ENCODE measurements at regions not wholly inside any gene's neighbourhood (a gene's known extent, or its start where the extent isn't known, plus 50 kb on each side); places are given as distances from the start of the nearest gene placed in this dataset.

GRCh38 chr12:47573146-47573659 is 132.6 kb downstream of the RPAP3 start:
- no peak for ATAC-seq
- Histone ChIP-seq H3K4me1 (no peaks in the 10 kb centered on the region), H3K4me3 (no peak overlapping the region)

GRCh38 chr12:47570151-47570550 is 135.7 kb downstream of the RPAP3 start:
- intact Hi-C loops (cut with DNase I): no loop called here
- DNase-seq (no peak), ATAC-seq (no peak)
- Histone ChIP-seq H3K27ac (no peak overlapping the region), H3K4me1 (no peaks in the 10 kb centered on the region), H3K4me3 (no peak overlapping the region), H3K27me3 (ENCODE audit: low read depth) (no peaks in the 10 kb centered on the region), H3K9me3 (no peaks in the 10 kb centered on the region), H3K36me3 (no peaks in the 10 kb centered on the region)
- TF ChIP-seq CTCF (IDR thresholded peaks at IDR 0.05): no peak

More at GRCh38 chr12:47573146-47573659, 132.6 kb downstream of the RPAP3 start:
- no peak overlapping the region for H3K27ac ChIP-seq
- DNase-seq: no peak
- no peaks in the 10 kb centered on the region for H3K27me3 ChIP-seq (ENCODE audit: low read depth)
- no peaks in the 10 kb centered on the region for H3K9me3 ChIP-seq
- H3K36me3 ChIP-seq: no peaks in the 10 kb centered on the region
- no peak for TF ChIP-seq CTCF (IDR thresholded peaks at IDR 0.05)
- intact Hi-C loops (cut with DNase I): no loop called here

DNA sequence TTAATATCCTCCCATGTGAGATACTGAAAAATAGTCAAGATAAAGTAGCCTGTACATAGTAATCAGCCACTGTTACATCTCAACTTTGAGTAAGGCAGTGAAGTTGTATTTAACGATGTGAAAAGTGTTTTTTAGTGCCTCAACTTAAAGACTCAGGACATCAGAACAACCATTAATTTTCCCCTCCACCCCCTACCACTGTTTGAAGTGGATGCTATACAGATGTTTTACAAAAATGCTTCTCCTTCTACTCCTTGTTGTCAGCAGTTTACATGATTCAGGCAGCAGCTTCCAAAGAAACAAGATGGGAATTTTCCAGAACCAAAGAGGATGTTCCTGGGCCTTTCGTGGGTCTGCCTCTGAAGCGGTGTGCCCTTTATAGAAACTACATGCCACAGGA is 143.6 kb downstream of the RPAP3 start:
- intact Hi-C loops (cut with DNase I): no loop called here
- ATAC-seq (no peak), DNase-seq (no peak)
- TF ChIP-seq CTCF (IDR thresholded peaks at IDR 0.05): no peak
- Histone ChIP-seq H3K27ac (no peak overlapping the region), H3K9me3 (no peaks in the 10 kb centered on the region), H3K4me1 (no peaks in the 10 kb centered on the region), H3K4me3 (no peak overlapping the region), H3K27me3 (ENCODE audit: low read depth) (no peaks in the 10 kb centered on the region), H3K36me3 (no peaks in the 10 kb centered on the region)

GRCh38 chr12:47561746-47562145 is 144.1 kb downstream of the RPAP3 start:
- ATAC-seq (no peak), DNase-seq (no peak)
- Histone ChIP-seq H3K27me3 (ENCODE audit: low read depth) (no peaks in the 10 kb centered on the region), H3K4me1 (no peaks in the 10 kb centered on the region), H3K36me3 (no peaks in the 10 kb centered on the region), H3K9me3 (no peaks in the 10 kb centered on the region), H3K4me3 (no peak overlapping the region), H3K27ac (no peak overlapping the region)
- intact Hi-C loops (cut with DNase I): no loop called here
- no peak for TF ChIP-seq CTCF (IDR thresholded peaks at IDR 0.05)

DNA sequence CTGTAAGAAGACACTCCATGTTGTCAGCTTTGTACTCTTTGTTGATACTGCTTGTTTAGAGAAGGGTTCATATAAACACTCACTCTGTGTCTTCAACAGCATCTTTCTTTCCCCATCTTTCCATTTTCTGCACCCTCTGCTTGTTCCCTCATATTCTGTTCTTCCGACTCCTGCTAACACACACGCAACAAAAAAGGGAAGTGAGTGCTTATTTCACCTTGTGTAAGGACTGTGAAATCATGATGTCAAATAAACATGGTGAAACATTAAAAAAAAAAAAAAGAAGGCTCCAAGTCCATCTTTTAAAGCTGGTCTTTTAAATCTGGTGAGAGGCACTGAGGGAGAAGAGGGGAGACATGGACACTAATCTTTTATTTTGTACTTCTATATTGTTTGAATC is 145.4 kb downstream of the RPAP3 start:
- no peak for ATAC-seq
- DNase-seq: no peak
- no peak overlapping the region for H3K27ac ChIP-seq

More for the DNA sequence above, 145.4 kb downstream of the RPAP3 start:
- Histone ChIP-seq H3K27me3 (ENCODE audit: low read depth) (no peaks in the 10 kb centered on the region), H3K36me3 (no peaks in the 10 kb centered on the region), H3K4me1 (no peaks in the 10 kb centered on the region), H3K9me3 (no peaks in the 10 kb centered on the region), H3K4me3 (no peak overlapping the region)
- intact Hi-C loops (cut with DNase I): no loop called here
- TF ChIP-seq CTCF (IDR thresholded peaks at IDR 0.05): no peak
